GM20000 (cell line): ENCODE measurements at regions not wholly inside any gene's neighbourhood (a gene's known extent, or its start where the extent isn't known, plus 50 kb on each side); places are given as distances from the start of the nearest gene placed in this dataset.

Source experiments
- DNase-seq: peaks from one replicate; pipeline ENCODE4 v3.0.0; 2012; ENCODE audit warnings: low spot score
- TF ChIP-seq, protein P1 (sequence below): IDR thresholded peaks from 2 replicates; pipeline ENCODE4 v1.5.1; 2012; ENCODE audit warnings: mild to moderate bottlenecking, control low read depth; ENCODE audit errors: extremely low read depth, missing control alignments

DNA sequence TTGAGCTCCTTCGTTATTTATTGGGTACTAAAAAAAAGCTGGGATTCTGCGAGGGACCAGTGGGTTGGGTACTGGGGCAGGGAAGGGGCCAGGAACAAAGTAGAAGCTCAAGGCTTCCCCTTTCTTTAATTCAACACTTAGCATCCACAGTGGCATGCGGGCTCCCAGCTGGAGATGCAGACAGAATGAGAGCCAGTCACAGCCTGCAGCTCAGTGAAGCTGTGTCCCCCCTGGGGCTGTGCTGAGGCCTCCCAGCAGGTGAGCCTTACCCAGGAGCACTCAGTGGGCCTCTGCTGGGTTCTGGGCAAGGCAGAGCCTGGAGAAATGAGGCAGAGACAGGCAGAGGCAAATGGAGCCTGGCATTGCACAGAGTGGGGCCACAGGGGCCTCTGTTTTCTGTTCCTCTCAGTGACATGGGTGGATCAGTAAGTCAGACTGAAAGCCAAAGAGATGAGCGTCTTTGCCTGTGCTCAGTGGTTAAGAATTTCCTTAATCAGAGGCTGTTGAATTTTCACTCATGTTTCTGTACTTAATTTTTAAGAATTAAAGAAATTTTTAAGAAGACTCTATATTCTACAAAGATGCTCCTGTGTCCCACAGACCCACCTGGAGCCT is 181.4 kb upstream of the RBPJ start:
- TF ChIP-seq, protein P1, sequence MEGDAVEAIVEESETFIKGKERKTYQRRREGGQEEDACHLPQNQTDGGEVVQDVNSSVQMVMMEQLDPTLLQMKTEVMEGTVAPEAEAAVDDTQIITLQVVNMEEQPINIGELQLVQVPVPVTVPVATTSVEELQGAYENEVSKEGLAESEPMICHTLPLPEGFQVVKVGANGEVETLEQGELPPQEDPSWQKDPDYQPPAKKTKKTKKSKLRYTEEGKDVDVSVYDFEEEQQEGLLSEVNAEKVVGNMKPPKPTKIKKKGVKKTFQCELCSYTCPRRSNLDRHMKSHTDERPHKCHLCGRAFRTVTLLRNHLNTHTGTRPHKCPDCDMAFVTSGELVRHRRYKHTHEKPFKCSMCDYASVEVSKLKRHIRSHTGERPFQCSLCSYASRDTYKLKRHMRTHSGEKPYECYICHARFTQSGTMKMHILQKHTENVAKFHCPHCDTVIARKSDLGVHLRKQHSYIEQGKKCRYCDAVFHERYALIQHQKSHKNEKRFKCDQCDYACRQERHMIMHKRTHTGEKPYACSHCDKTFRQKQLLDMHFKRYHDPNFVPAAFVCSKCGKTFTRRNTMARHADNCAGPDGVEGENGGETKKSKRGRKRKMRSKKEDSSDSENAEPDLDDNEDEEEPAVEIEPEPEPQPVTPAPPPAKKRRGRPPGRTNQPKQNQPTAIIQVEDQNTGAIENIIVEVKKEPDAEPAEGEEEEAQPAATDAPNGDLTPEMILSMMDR, result no peak
- DNase-seq, result no peak

GRCh38 chr4:26140150-26140898 is 180.5 kb upstream of the RBPJ start:
- DNase-seq, result no peak
- TF ChIP-seq, protein P1, result no peak

GRCh38 chr4:26141051-26141721 is 179.6 kb upstream of the RBPJ start:
- DNase-seq, result no peak
- TF ChIP-seq, protein P1, result no peak

DNA sequence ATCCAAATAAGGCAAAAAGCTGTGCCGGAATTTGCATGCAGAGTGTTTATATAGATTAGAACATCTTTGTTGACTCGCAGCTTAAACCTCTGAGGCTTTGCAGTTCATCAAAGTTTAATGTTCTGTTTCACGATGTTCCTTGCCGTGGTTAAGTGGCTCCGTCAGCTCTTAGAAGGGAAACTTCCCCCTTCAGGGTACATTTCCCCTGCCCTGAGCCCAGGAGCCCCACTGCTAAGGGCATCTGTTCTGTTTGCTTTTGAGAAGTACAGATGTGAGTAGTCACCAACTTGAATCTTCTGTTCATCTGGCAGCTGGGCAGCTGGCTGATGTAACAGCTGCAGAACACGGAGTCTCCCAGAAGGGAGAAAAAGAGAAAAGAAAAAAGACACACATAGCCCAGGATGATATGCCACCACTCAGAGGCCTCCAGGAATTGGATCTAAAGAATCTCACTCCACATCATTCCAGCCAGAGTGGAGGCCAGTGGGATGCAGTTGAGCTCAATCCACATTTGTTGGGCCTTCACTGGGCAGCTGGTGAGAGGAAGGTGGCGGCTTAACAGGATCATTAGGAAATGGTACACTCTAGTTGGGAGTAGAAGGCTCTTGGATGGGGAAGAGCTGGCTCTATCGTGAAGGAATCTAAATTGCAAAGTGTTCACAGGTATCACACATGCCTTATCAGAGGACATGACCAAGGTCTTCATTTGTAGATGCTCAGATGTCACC is 178.7 kb upstream of the RBPJ start:
- DNase-seq, result no peak
- TF ChIP-seq, protein P1, result no peak

DNA sequence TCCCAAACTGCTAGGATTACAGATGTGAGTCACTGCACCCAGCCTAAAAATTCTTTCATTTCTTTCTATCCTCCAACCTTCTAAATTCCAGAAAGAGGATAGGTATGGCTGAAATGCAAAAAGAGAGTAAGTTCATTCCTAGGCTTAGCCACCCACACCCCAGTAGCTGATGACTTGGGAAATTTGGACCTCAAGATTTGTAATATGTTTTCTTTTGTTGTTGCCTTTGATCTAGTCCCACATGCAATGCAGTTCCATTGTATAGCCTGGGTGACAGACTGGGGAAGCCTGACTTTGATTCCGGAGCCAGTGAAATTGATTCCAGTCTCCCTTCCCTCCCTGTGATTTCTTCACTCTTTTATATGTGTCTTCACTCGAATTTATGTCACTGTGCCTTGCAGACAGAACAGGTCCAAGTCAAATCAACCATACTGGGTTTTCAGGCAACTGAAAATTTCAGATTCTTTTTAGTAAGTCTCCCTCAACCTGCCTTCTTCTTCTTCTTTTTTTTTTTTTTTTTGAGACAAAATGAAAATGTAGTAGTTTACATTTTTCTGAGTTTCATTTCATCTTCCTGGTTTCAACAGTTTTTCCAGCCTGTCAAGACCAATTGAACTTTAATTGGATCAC is 176.2 kb upstream of the RBPJ start:
- TF ChIP-seq, protein P1, result no peak
- DNase-seq, result no peak

GRCh38 chr4:26145212-26145611 is 175.6 kb upstream of the RBPJ start:
- DNase-seq, result no peak
- TF ChIP-seq, protein P1, result no peak

GRCh38 chr4:26148927-26149326 is 171.9 kb upstream of the RBPJ start:
- TF ChIP-seq, protein P1, result no peak
- no peak for DNase-seq
